Caco-2 (cell line): ENCODE measurements at regions not wholly inside any gene's neighbourhood (a gene's known extent, or its start where the extent isn't known, plus 50 kb on each side); places are given as distances from the start of the nearest gene placed in this dataset.

ENCODE experiments used
- BruUV-seq: library from RNA; stranded (reverse); fragments of 400-500 nt; replicated peaks from 2 replicates; lab custom pipeline; 2021; lab: Mats Ljungman, UMichigan
- CTCF ChIA-PET: fragments of 300-600 bp; sonication (Branson Sonifier 250); formaldehyde crosslinking; loops from one replicate; lab custom pipeline; 2022; ENCODE audit warnings: antibody characterized with exemption; lab: Charles Lee
- POLR2A ChIA-PET: fragments of 300-600 bp; sonication (Branson Sonifier 250); formaldehyde crosslinking; loops from one replicate; lab custom pipeline; 2022; ENCODE audit warnings: antibody characterized with exemption; lab: Charles Lee
- DNase-seq, 2 experiments: peaks; one replicate each; pipeline versions ENCODE4 v3.0.0 to v3.0.0-alpha.2; 2020 to 2022
- H3K27me3 ChIP-seq: replicated peaks from 2 replicates; pipeline ENCODE4 v1.6.0; 2011; ENCODE audit warnings: low read length; ENCODE audit not compliant: control insufficient read depth, insufficient read depth
- H3K36me3 ChIP-seq: 2 replicates; pipeline ENCODE4 v1.5.1; 2011; ENCODE audit warnings: low read length; ENCODE audit not compliant: control insufficient read depth, insufficient read depth
- H3K4me1 ChIP-seq: fragments of 250-450 bp; sonication (Bioruptor Pico); 2 replicates; pipeline ENCODE4 v1.5.1; 2020; ENCODE audit warnings: mild to moderate bottlenecking
- H3K4me3 ChIP-seq: 2 replicates; pipeline ENCODE4 v1.5.1; 2011; ENCODE audit warnings: low read depth, mild to moderate bottlenecking, control low read depth, low read length
- H3K9me3 ChIP-seq: fragments of 250-450 bp; sonication (Bioruptor Pico); 2 replicates; pipeline ENCODE4 v1.5.1; 2020; ENCODE audit warnings: mild to moderate bottlenecking, moderate library complexity
- H3K27ac Mint-ChIP-seq: one replicate; pipeline ENCODE4 v1.8.0; 2022; ENCODE audit warnings: mixed read lengths; ENCODE audit not compliant: unreplicated experiment
- H3K27me3 Mint-ChIP-seq: one replicate; pipeline ENCODE4 v1.8.0; 2022; ENCODE audit warnings: mixed read lengths; ENCODE audit not compliant: insufficient read depth, unreplicated experiment
- H3K36me3 Mint-ChIP-seq: one replicate; pipeline ENCODE4 v1.8.0; 2022; ENCODE audit warnings: mild to moderate bottlenecking, mixed read lengths; ENCODE audit not compliant: insufficient read depth, unreplicated experiment
- H3K4me1 Mint-ChIP-seq: one replicate; pipeline ENCODE4 v1.8.0; 2022; ENCODE audit warnings: low read depth, mixed read lengths; ENCODE audit not compliant: unreplicated experiment
- H3K4me3 Mint-ChIP-seq: one replicate; pipeline ENCODE4 v1.8.0; 2022; ENCODE audit warnings: mild to moderate bottlenecking, moderate library complexity, mixed read lengths; ENCODE audit not compliant: unreplicated experiment
- H3K9me3 Mint-ChIP-seq: one replicate; pipeline ENCODE4 v1.8.0; 2022; ENCODE audit warnings: mixed read lengths; ENCODE audit not compliant: unreplicated experiment
- CTCF ChIP-seq, 2 experiments: fragments of 200-600 bp in 1 of 2; IDR thresholded peaks; 1 replicate in 1 of 2; 2 replicates in 1 of 2; pipeline versions ENCODE4 v1.5.1 to v1.8.0; 2011 to 2022; ENCODE audit warnings: antibody characterized with exemption in 1 of 2, control low read depth in 1 of 2, inconsistent platforms in 1 of 2, low read depth in 1 of 2, low read length in 1 of 2, mild to moderate bottlenecking in 1 of 2, moderate library complexity in 1 of 2; ENCODE audit not compliant: insufficient read depth in 1 of 2, severe bottlenecking in 1 of 2, unreplicated experiment in 1 of 2
- intact Hi-C: fragments of 100-400 bp; cut with micrococcal nuclease; formaldehyde crosslinking; loops from one replicate; pipeline ENCODE4 v1.10.0; 2022; ENCODE audit not compliant: unreplicated experiment

GRCh38 chr5:3163626-3164025 is 412.1 kb upstream of the IRX2 start:
- no peak for TF ChIP-seq CTCF (IDR thresholded peaks at IDR 0.05; ENCODE audit: insufficient read depth in 1 of 2, low read depth in 1 of 2, low read length in 1 of 2, severe bottlenecking in 1 of 2, unreplicated experiment in 1 of 2)
- ChIA-PET POLR2A (no interaction called here), CTCF (no interaction called here)
- BruUV-seq, result no TSS peak
- Histone ChIP-seq H3K36me3 (no peaks in the 10 kb centered on the region), H3K4me3 (no peak overlapping the region), H3K4me1 (no peaks in the 10 kb centered on the region), H3K9me3 (no peaks in the 10 kb centered on the region), H3K27me3 (no peaks in the 10 kb centered on the region)
- intact Hi-C loops, result no loop called here
- no peak overlapping the region for H3K27ac Mint-ChIP-seq
- H3K4me3 Mint-ChIP-seq, result no peak overlapping the region
- peaks cover 29% of the 10 kb centered on the region for H3K9me3 Mint-ChIP-seq
- no peaks in the 10 kb centered on the region for H3K4me1 Mint-ChIP-seq
- H3K36me3 Mint-ChIP-seq, result no peaks in the 10 kb centered on the region
- no peak for DNase-seq
- peaks cover 16% of the 10 kb centered on the region for H3K27me3 Mint-ChIP-seq

- ChIA-PET CTCF (no interaction called here), POLR2A (no interaction called here)
- H3K36me3 Mint-ChIP-seq, result no peaks in the 10 kb centered on the region
- no TSS peak for BruUV-seq
- Histone ChIP-seq H3K4me1 (no peaks in the 10 kb centered on the region), H3K9me3 (no peaks in the 10 kb centered on the region), H3K4me3 (no peak overlapping the region), H3K27me3 (no peaks in the 10 kb centered on the region), H3K36me3 (no peaks in the 10 kb centered on the region)
- no peak for DNase-seq
- peaks cover 10% of the 10 kb centered on the region for H3K9me3 Mint-ChIP-seq
- no peaks in the 10 kb centered on the region for H3K4me1 Mint-ChIP-seq
- H3K4me3 Mint-ChIP-seq, result no peak overlapping the region
- no peak for TF ChIP-seq CTCF (IDR thresholded peaks at IDR 0.05; ENCODE audit: insufficient read depth in 1 of 2, low read depth in 1 of 2, low read length in 1 of 2, severe bottlenecking in 1 of 2, unreplicated experiment in 1 of 2)
- no peak overlapping the region for H3K27ac Mint-ChIP-seq
- H3K27me3 Mint-ChIP-seq, result peaks cover 16% of the 10 kb centered on the region
- intact Hi-C loops, result no loop called here
These were observed 410.2 kb upstream of the IRX2 start for GRCh38 chr5:3161672-3162071.

- peaks cover 6% of the 10 kb centered on the region for H3K27me3 Mint-ChIP-seq
- Histone ChIP-seq H3K9me3 (no peaks in the 10 kb centered on the region), H3K4me1 (no peaks in the 10 kb centered on the region), H3K4me3 (no peak overlapping the region), H3K27me3 (no peaks in the 10 kb centered on the region), H3K36me3 (no peaks in the 10 kb centered on the region)
- H3K4me3 Mint-ChIP-seq, result no peak overlapping the region
- H3K27ac Mint-ChIP-seq, result no peak overlapping the region
- H3K9me3 Mint-ChIP-seq, result no peaks in the 10 kb centered on the region
- ChIA-PET CTCF (no interaction called here), POLR2A (no interaction called here)
- intact Hi-C loops, result no loop called here
- no peak for TF ChIP-seq CTCF (IDR thresholded peaks at IDR 0.05; ENCODE audit: insufficient read depth in 1 of 2, low read depth in 1 of 2, low read length in 1 of 2, severe bottlenecking in 1 of 2, unreplicated experiment in 1 of 2)
- H3K36me3 Mint-ChIP-seq, result no peaks in the 10 kb centered on the region
- DNase-seq, result no peak
- BruUV-seq, result no TSS peak
- H3K4me1 Mint-ChIP-seq, result no peaks in the 10 kb centered on the region
These were observed 405.7 kb upstream of the IRX2 start for GRCh38 chr5:3157214-3157613.
